Tibial nerve (tissue), 4 donors: ENCODE measurements at regions not wholly inside any gene's neighbourhood (a gene's known extent, or its start where the extent isn't known, plus 50 kb on each side); places are given as distances from the start of the nearest gene placed in this dataset.

Experiments
- EP300 ChIP-seq, 2 donors: sonication (generic); formaldehyde crosslinking; IDR thresholded peaks; one replicate each; pipeline ENCODE4 v1.6.1; 2017; ENCODE audit warnings: antibody characterized with exemption in 2 of 2, mild to moderate bottlenecking in 1 of 2
- POLR2A ChIP-seq, 2 donors: fragments of 450-650 bp; IDR thresholded peaks; one replicate each; pipeline ENCODE4 v1.6.1; 2017; ENCODE audit warnings: antibody characterized with exemption in 2 of 2, mild to moderate bottlenecking in 2 of 2, moderate library complexity in 2 of 2
- TF ChIP-seq, protein P1 (sequence below), 5 experiments: fragments of 200-600 bp in 3 of 5; fragments of 450-650 bp in 2 of 5; sonication (generic) in 3 of 5; IDR thresholded peaks; one replicate each; pipeline ENCODE4 v1.5.1; 2016 to 2019; ENCODE audit warnings: antibody characterized with exemption in 5 of 5, mild to moderate bottlenecking in 3 of 5, moderate library complexity in 2 of 5

DNA sequence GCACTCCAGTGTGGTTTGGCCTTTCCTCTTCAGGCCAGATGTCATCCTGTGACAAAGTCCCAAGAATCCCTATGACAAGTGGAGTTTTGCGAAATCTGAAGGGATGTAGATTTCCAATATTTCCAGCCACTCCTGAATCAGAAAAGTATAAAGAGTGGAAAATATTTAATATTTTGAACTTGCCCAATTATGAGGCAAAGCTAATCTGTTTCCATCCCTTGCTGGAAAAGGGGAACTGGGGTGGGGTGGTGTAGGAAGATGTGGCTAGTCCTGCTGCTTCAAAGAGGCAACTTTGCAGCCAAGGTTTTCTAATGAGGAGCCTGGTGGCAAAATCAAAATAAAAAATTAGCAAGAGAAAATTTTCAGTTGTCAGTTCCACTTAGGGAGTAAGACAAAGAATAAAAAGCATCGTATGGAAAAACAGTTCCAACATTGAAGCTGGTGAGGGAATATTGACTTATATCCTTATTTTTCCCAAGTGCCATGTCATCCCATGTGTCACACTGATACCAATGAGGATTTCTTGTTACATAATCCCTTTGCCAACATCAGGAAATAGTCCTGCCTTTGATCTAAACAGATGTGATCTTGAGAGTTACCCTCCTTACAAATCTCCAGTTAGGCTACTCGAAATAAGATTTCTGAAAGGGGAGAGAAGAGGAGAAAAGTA lies 480.0 kb upstream of the JARID2 start:
- TF ChIP-seq, protein P1, sequence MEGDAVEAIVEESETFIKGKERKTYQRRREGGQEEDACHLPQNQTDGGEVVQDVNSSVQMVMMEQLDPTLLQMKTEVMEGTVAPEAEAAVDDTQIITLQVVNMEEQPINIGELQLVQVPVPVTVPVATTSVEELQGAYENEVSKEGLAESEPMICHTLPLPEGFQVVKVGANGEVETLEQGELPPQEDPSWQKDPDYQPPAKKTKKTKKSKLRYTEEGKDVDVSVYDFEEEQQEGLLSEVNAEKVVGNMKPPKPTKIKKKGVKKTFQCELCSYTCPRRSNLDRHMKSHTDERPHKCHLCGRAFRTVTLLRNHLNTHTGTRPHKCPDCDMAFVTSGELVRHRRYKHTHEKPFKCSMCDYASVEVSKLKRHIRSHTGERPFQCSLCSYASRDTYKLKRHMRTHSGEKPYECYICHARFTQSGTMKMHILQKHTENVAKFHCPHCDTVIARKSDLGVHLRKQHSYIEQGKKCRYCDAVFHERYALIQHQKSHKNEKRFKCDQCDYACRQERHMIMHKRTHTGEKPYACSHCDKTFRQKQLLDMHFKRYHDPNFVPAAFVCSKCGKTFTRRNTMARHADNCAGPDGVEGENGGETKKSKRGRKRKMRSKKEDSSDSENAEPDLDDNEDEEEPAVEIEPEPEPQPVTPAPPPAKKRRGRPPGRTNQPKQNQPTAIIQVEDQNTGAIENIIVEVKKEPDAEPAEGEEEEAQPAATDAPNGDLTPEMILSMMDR (IDR thresholded peaks at IDR 0.05): no peak
- TF ChIP-seq POLR2A (IDR thresholded peaks at IDR 0.05): no peak
- no peak for TF ChIP-seq EP300 (IDR thresholded peaks at IDR 0.05)
